EL (cell line): ENCODE measurements at regions not wholly inside any gene's neighbourhood (a gene's known extent, or its start where the extent isn't known, plus 50 kb on each side); places are given as distances from the start of the nearest gene placed in this dataset.
"Not testable (repeated sequence)": the region's sequence is repeated elsewhere in the genome, so short reads cannot be mapped to it uniquely, and the experiment has no call there.

Source experiments
- DNase-seq: peaks from one replicate; pipeline ENCODE4 v3.0.0-alpha.2; 2016

- no peak for DNase-seq
Observed at GRCh38 chr16:17936766-17937402, 399.7 kb downstream of the NPIPA8 start.

DNA sequence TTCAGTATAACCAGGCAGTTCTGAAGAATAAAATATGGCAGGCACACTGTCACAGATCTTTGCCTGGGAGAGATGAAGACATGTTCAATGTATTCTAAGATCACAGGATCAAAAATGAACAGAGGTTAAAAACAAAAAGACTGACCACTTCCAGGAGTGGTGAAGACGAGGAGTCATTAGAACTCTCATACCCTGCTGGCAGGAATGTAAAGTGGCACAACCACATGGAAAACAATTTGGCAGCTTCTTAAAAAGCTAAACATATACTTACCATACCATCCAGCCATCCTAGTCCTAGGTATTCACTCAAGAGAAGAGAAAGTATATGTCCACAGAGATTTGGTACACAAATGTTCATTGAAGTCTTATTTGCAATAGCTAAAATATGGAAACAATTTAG, 406.3 kb downstream of the NPIPA8 start:
- no peak for DNase-seq

- no peak for DNase-seq
Observed at GRCh38 chr16:17926866-17927399, 409.6 kb downstream of the NPIPA8 start.

DNA sequence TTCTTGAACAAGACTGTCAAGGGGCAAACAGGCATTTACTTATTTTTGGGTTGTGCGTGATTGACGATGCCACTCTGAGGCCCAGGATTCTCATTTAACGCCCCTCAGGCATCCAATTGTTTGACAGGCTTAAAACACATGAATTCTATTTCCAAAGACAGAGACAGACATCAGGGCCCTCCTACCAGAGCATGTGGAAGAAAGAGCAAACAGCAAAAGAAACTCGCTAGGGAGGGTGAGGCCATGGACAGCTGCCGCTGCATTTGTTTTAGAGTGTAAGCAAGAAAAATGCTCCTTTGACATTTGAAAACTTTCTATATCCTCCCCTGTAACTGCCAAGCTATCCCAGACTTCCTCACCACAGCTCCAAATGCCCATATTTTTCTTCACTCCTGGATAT, 410.1 kb downstream of the NPIPA8 start:
- no peak for DNase-seq

GRCh38 chr16:17925761-17926160, 410.8 kb downstream of the NPIPA8 start:
- no peak for DNase-seq

GRCh38 chr16:17921357-17921978, 415.1 kb downstream of the NPIPA8 start:
- peak; percentile 28 for DNase-seq

- no peak for DNase-seq
Observed at GRCh38 chr16:17917316-17918019, 419.1 kb downstream of the NPIPA8 start.

DNA sequence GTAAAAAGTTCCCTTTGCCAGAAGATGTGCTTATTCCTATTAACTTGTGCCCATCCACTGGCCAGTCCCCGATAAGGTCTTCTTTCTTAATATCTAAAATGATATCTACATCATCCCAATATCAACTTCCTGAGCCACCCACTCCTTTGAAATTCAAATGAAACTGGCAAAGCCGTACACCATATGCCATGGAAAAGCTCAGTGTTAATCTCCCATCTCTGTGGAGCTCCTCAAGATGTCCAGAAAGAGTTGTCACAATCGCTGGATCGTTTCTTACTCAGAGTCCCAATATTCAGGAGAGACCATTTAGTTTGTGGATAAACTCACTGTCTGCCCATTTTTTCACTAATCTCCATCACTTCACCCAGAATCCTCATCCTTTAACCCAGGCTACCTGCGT, 420.7 kb downstream of the NPIPA8 start:
- no peak for DNase-seq

GRCh38 chr16:17914168-17914567, 422.4 kb downstream of the NPIPA8 start:
- DNase-seq, result no peak

- not testable (repeated sequence) for DNase-seq
Observed at GRCh38 chr16:17911578-17911977, 425.0 kb downstream of the NPIPA8 start.

DNA sequence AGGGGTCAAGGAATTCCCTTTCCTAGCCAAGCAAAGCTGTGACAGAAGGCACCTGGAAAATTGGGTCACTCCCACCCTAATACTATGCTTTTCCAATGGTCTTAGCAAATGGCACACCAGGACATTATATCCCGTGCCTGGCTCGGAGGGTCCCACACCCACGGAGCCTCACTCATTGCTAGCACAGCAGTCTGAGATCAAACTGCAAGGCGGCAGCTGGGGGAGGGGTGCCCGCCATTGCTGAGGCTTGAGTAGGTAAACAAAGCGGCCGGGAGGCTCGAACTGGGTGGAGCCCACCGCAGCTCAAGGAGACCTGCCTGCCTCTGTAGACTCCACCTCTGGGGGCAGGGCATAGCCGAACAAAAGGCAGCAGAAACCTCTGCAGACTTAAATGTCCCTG, 429.9 kb downstream of the NPIPA8 start:
- DNase-seq, result not testable (repeated sequence)

- no peak for DNase-seq
Observed at GRCh38 chr16:17901309-17901708, 430.5 kb upstream of the XYLT1 start.

- DNase-seq, result no peak
Observed at GRCh38 chr16:17899141-17899540, 428.4 kb upstream of the XYLT1 start.

GRCh38 chr16:17887963-17888362, 417.2 kb upstream of the XYLT1 start:
- peak; percentile 2 for DNase-seq

DNA sequence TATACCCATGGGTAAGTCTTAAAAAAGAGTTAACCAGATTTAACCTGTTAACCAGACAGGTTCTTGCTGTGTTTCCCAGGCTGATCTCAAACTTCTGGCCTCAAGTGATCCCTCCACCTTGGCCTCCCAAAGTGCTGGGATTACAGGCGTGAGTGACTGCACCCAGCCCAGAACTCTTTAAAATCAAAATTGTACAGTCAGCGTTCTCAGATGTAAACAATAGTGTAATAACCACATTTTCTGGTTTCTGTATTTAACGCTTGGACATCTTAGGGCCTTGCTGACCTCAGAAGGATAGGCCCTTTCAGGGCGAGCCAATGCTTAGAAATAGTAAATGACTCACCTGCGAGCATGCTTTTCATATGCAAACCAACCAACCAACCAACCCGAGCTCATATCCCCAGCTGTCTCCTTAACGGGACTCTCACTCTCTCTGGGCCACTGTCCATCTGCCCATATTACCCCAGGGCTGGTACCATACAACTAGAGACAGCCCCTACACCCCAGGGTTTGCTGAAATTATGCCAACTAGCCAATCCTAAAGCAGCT, 415.0 kb upstream of the XYLT1 start:
- no peak for DNase-seq

- DNase-seq, result no peak
Observed at GRCh38 chr16:17877821-17878360, 407.1 kb upstream of the XYLT1 start.

DNA sequence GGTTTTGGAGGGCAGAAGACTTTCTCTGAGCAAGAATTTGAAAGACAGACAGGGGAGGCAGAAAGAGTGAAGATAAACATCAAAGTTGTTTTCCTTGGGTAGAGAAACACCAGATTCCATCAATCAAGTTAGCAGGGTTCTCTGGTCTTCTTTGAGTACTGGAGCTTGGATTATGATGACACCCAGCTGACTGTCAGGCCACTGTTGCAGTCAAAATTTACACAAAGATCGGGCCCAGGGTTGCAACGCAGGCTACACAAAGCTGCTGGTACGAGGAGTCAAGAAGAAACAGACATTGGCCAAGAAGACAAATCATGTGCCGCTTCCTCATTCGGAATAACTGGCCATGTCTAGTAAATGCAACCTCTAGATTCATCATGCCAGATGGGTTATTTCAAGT, 396.2 kb upstream of the XYLT1 start:
- DNase-seq, result no peak

DNA sequence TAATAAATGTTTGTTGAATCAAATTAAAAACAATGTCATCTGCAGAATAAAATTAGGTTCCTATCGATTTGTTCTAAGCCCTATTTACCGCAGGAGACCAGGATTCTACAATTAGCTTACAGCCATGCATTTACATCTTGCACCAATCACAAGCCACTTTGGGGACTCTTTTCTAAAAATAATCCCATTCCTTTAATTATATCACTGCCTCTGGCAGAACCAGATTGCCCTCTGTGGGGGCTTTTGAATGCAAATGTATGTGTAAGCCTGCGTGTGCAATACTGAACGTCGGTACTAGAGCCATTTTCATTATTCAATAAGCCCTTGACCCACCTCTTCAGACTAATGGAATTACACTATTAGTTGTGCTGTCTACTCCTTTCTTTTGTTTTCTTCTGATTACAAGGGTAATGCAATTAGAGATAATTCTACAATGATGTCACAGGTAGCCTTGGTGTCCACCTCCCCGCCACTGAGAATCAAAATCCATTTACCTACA, 391.3 kb upstream of the XYLT1 start:
- DNase-seq, result no peak

GRCh38 chr16:17858061-17858460, 387.3 kb upstream of the XYLT1 start:
- no peak for DNase-seq

DNA sequence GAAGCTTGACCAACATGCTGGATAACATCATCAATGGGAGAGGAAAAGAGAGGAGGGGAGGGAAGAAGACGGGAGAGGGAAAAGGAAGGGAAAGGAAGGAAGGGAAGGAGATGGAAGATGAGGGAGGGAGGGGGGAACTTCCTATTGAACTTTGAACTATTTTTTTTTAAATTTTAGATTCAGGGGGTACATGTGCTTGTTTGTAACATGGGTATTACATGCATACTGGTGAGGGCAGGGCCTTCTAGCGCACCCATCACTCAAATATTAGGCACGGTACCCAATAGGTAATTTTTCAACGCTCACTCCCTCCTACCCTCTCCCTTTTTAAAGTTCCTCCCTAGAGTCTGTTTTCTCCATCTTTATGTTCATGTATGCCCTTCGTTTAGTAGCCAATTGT, 383.2 kb upstream of the XYLT1 start:
- no peak for DNase-seq

GRCh38 chr16:17852977-17853702, 382.4 kb upstream of the XYLT1 start:
- DNase-seq, result no peak

- no peak for DNase-seq
Observed at GRCh38 chr16:17850581-17851250, 380.0 kb upstream of the XYLT1 start.
